OCI-LY1 (cell line): ENCODE measurements at regions not wholly inside any gene's neighbourhood (a gene's known extent, or its start where the extent isn't known, plus 50 kb on each side); places are given as distances from the start of the nearest gene placed in this dataset.

ENCODE experiments used
- H2AFZ ChIP-seq: fragments of 200-600 bp; sonication (generic), shearing (Covaris generic); 2 replicates; pipeline ENCODE4 v1.6.0; 2014; ENCODE audit warnings: antibody characterized with exemption, mild to moderate bottlenecking, low read length
- H3F3A ChIP-seq: fragments of 200-600 bp; sonication (generic), shearing (Covaris generic); 2 replicates; pipeline ENCODE4 v1.6.0; 2014; ENCODE audit warnings: mild to moderate bottlenecking, antibody characterized with exemption, low read length, moderate library complexity; ENCODE audit not compliant: insufficient read depth
- H3K27ac ChIP-seq: fragments of 200-600 bp; sonication (generic); 2 replicates; pipeline ENCODE4 v1.5.1; 2014; ENCODE audit warnings: low read length, mixed run types, mild to moderate bottlenecking, low read depth; ENCODE audit not compliant: poor library complexity, severe bottlenecking
- H3K27me3 ChIP-seq: fragments of 200-600 bp; sonication (generic); 2 replicates; pipeline ENCODE4 v1.6.0; 2014; ENCODE audit warnings: antibody characterized with exemption, mild to moderate bottlenecking, low read length, moderate library complexity; ENCODE audit not compliant: insufficient read depth
- H3K36me3 ChIP-seq: fragments of 200-600 bp; sonication (generic); 2 replicates; pipeline ENCODE4 v1.6.1; 2014; ENCODE audit warnings: mild to moderate bottlenecking, antibody characterized with exemption, low read length, moderate library complexity, mixed read lengths; ENCODE audit not compliant: insufficient read depth
- H3K4me1 ChIP-seq: fragments of 200-600 bp; sonication (generic); 2 replicates; pipeline ENCODE4 v1.5.1; 2014; ENCODE audit warnings: mild to moderate bottlenecking, low read length, moderate library complexity; ENCODE audit not compliant: insufficient read depth, severe bottlenecking
- H3K4me2 ChIP-seq: fragments of 200-600 bp; sonication (generic), shearing (Covaris generic); 2 replicates; pipeline ENCODE4 v1.6.1; 2014; ENCODE audit warnings: low read length
- H3K4me3 ChIP-seq: fragments of 200-600 bp; sonication (generic); 2 replicates; pipeline ENCODE4 v1.5.1; 2014; ENCODE audit warnings: low read length, low read depth, mild to moderate bottlenecking, mixed read lengths; ENCODE audit not compliant: poor library complexity, severe bottlenecking
- H3K79me2 ChIP-seq: fragments of 200-600 bp; shearing (Covaris generic); 2 replicates; pipeline ENCODE4 v1.6.1; 2016; ENCODE audit warnings: mixed run types, low read length, mixed read lengths; ENCODE audit not compliant: insufficient read depth
- H3K9ac ChIP-seq: fragments of 200-600 bp; sonication (generic), shearing (Covaris generic); 2 replicates; pipeline ENCODE4 v1.6.1; 2014; ENCODE audit warnings: mild to moderate bottlenecking, low read length, mixed read lengths
- H3K9me2 ChIP-seq: fragments of 200-600 bp; sonication (generic), shearing (Covaris generic); 2 replicates; pipeline ENCODE4 v1.6.1; 2014; ENCODE audit warnings: low read depth, mild to moderate bottlenecking, low read length, mixed read lengths
- H3K9me3 ChIP-seq: fragments of 200-600 bp; shearing (Covaris generic); 2 replicates; pipeline ENCODE4 v1.6.1; 2014; ENCODE audit warnings: low read length, mixed read lengths
- H4K20me1 ChIP-seq: fragments of 200-600 bp; sonication (generic), shearing (Covaris generic); 2 replicates; pipeline ENCODE4 v1.6.0; 2016; ENCODE audit warnings: mild to moderate bottlenecking, low read length; ENCODE audit not compliant: insufficient read depth
- EZH2 ChIP-seq: fragments of 200-600 bp; sonication (generic), shearing (Covaris generic); IDR thresholded peaks from 2 replicates; pipeline ENCODE4 v1.8.0; 2017; ENCODE audit warnings: borderline replicate concordance, mixed run types, mild to moderate bottlenecking, antibody characterized with exemption, low read length, moderate library complexity, mixed read lengths
- TF ChIP-seq, protein P1 (sequence below): fragments of 200-600 bp; sonication (generic), shearing (Covaris generic); IDR thresholded peaks from 2 replicates; pipeline ENCODE4 v1.5.1; 2017; ENCODE audit warnings: mild to moderate bottlenecking, antibody characterized with exemption, low read length, moderate library complexity, mixed read lengths

- Histone ChIP-seq H3F3A (no peaks in the 10 kb centered on the region), H3K4me2 (no peak overlapping the region), H3K79me2 (no peaks in the 10 kb centered on the region), H3K9me3 (no peaks in the 10 kb centered on the region), H3K4me1 (no peaks in the 10 kb centered on the region), H3K9me2 (no peaks in the 10 kb centered on the region), H2AFZ (no peak overlapping the region), H3K4me3 (no peak overlapping the region), H3K36me3 (no peaks in the 10 kb centered on the region), H3K27ac (no peak overlapping the region), H3K27me3 (no peaks in the 10 kb centered on the region), H3K9ac (no peak overlapping the region), H4K20me1 (no peaks in the 10 kb centered on the region)
- TF ChIP-seq, protein P1, sequence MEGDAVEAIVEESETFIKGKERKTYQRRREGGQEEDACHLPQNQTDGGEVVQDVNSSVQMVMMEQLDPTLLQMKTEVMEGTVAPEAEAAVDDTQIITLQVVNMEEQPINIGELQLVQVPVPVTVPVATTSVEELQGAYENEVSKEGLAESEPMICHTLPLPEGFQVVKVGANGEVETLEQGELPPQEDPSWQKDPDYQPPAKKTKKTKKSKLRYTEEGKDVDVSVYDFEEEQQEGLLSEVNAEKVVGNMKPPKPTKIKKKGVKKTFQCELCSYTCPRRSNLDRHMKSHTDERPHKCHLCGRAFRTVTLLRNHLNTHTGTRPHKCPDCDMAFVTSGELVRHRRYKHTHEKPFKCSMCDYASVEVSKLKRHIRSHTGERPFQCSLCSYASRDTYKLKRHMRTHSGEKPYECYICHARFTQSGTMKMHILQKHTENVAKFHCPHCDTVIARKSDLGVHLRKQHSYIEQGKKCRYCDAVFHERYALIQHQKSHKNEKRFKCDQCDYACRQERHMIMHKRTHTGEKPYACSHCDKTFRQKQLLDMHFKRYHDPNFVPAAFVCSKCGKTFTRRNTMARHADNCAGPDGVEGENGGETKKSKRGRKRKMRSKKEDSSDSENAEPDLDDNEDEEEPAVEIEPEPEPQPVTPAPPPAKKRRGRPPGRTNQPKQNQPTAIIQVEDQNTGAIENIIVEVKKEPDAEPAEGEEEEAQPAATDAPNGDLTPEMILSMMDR, result no peak
- no peak for TF ChIP-seq EZH2
Measured at GRCh38 chr4:164359881-164360280, 394.1 kb upstream of the SMIM31 start.

GRCh38 chr4:164368894-164369293, 385.0 kb upstream of the SMIM31 start:
- H3F3A ChIP-seq, result no peaks in the 10 kb centered on the region
- H3K4me2 ChIP-seq, result no peak overlapping the region
- H3K9me2 ChIP-seq, result no peaks in the 10 kb centered on the region
- H2AFZ ChIP-seq, result no peak overlapping the region
- no peaks in the 10 kb centered on the region for H4K20me1 ChIP-seq
- TF ChIP-seq, protein P1, result no peak
- no peak for TF ChIP-seq EZH2
- no peaks in the 10 kb centered on the region for H3K4me1 ChIP-seq
- no peaks in the 10 kb centered on the region for H3K36me3 ChIP-seq
- H3K9me3 ChIP-seq, result no peaks in the 10 kb centered on the region
- H3K79me2 ChIP-seq, result no peaks in the 10 kb centered on the region
- no peak overlapping the region for H3K9ac ChIP-seq
- no peak overlapping the region for H3K4me3 ChIP-seq
- H3K27ac ChIP-seq, result no peak overlapping the region
- H3K27me3 ChIP-seq, result no peaks in the 10 kb centered on the region

GRCh38 chr4:164373021-164373420, 380.9 kb upstream of the SMIM31 start:
- Histone ChIP-seq H3K9me3 (no peaks in the 10 kb centered on the region), H3K36me3 (no peaks in the 10 kb centered on the region), H3K9ac (no peak overlapping the region), H2AFZ (no peak overlapping the region), H3K4me3 (no peak overlapping the region), H3K4me2 (no peak overlapping the region), H3K27ac (no peak overlapping the region), H3K9me2 (no peaks in the 10 kb centered on the region), H4K20me1 (no peaks in the 10 kb centered on the region), H3K79me2 (no peaks in the 10 kb centered on the region), H3K4me1 (no peaks in the 10 kb centered on the region), H3F3A (no peaks in the 10 kb centered on the region), H3K27me3 (no peaks in the 10 kb centered on the region)
- no peak for TF ChIP-seq EZH2
- TF ChIP-seq, protein P1, result no peak
